ENCODE measurements at regions not wholly inside any gene's neighbourhood (a gene's known extent, or its start where the extent isn't known, plus 50 kb on each side); places are given as distances from the start of the nearest gene placed in this dataset.

GRCh38 chr13:61078976-61079770, 336.5 kb downstream of the PCDH20 start:
- H3K27ac ChIP-seq, result no peak overlapping the region
- H3K4me2 ChIP-seq, result no peak overlapping the region
- H2AFZ ChIP-seq (ENCODE audit: low read depth), result no peak overlapping the region
- no peak overlapping the region for H3K4me3 ChIP-seq (IDR thresholded peaks at IDR 0.05; ENCODE audit: insufficient read depth, low read depth, low read length)
- H3K36me3 ChIP-seq (ENCODE audit: insufficient read depth), result no peaks in the 10 kb centered on the region
- no peak overlapping the region for H3K9ac ChIP-seq
- no peaks in the 10 kb centered on the region for H4K20me1 ChIP-seq (ENCODE audit: insufficient read depth)
- H3K27me3 ChIP-seq (ENCODE audit: insufficient read depth, low read depth), result no peaks in the 10 kb centered on the region
- no peaks in the 10 kb centered on the region for H3K4me1 ChIP-seq (ENCODE audit: low read depth, poor library complexity, severe bottlenecking)
- H3K79me2 ChIP-seq (ENCODE audit: insufficient read depth, low read depth), result no peaks in the 10 kb centered on the region
- TF ChIP-seq CTCF (conservative IDR thresholded peaks at IDR 0.05; ENCODE audit: low read depth, low read length), result no peak

GRCh38 chr13:61052175-61052574, 363.5 kb downstream of the PCDH20 start:
- no peak overlapping the region for H3K4me3 ChIP-seq (IDR thresholded peaks at IDR 0.05; ENCODE audit: insufficient read depth, low read depth, low read length)
- H3K79me2 ChIP-seq (ENCODE audit: insufficient read depth, low read depth), result no peaks in the 10 kb centered on the region
- H3K4me2 ChIP-seq, result no peak overlapping the region
- peaks cover 11% of the 10 kb centered on the region for H3K4me1 ChIP-seq (ENCODE audit: low read depth, poor library complexity, severe bottlenecking)
- no peaks in the 10 kb centered on the region for H4K20me1 ChIP-seq (ENCODE audit: insufficient read depth)
- no peak overlapping the region for H3K27ac ChIP-seq
- no peaks in the 10 kb centered on the region for H3K27me3 ChIP-seq (ENCODE audit: insufficient read depth, low read depth)
- TF ChIP-seq CTCF (conservative IDR thresholded peaks at IDR 0.05; ENCODE audit: low read depth, low read length), result no peak
- H3K9ac ChIP-seq, result no peak overlapping the region
- no peak overlapping the region for H2AFZ ChIP-seq (ENCODE audit: low read depth)
- H3K36me3 ChIP-seq (ENCODE audit: insufficient read depth), result no peaks in the 10 kb centered on the region

GRCh38 chr13:61045251-61045650, 370.4 kb downstream of the PCDH20 start:
- H3K27ac ChIP-seq, result peak overlapping the region; percentile 54
- H3K4me3 ChIP-seq (IDR thresholded peaks at IDR 0.05; ENCODE audit: insufficient read depth, low read depth, low read length), result no peak overlapping the region
- no peaks in the 10 kb centered on the region for H3K36me3 ChIP-seq (ENCODE audit: insufficient read depth)
- TF ChIP-seq CTCF (conservative IDR thresholded peaks at IDR 0.05; ENCODE audit: low read depth, low read length), result no peak
- H3K27me3 ChIP-seq (ENCODE audit: insufficient read depth, low read depth), result no peaks in the 10 kb centered on the region
- no peak overlapping the region for H3K9ac ChIP-seq
- H3K79me2 ChIP-seq (ENCODE audit: insufficient read depth, low read depth), result no peaks in the 10 kb centered on the region
- H3K4me2 ChIP-seq, result peak overlapping the region; percentile 76
- H3K4me1 ChIP-seq (ENCODE audit: low read depth, poor library complexity, severe bottlenecking), result peaks cover 40% of the 10 kb centered on the region
- H2AFZ ChIP-seq (ENCODE audit: low read depth), result peak overlapping the region; percentile 30; the same call in 1 of the 2 replicates
- H4K20me1 ChIP-seq (ENCODE audit: insufficient read depth), result no peaks in the 10 kb centered on the region

GRCh38 chr13:61040181-61040580, 375.5 kb downstream of the PCDH20 start:
- Histone ChIP-seq H3K79me2 (ENCODE audit: insufficient read depth, low read depth) (no peaks in the 10 kb centered on the region), H2AFZ (ENCODE audit: low read depth) (no peak overlapping the region), H3K9ac (no peak overlapping the region), H3K4me3 (IDR thresholded peaks at IDR 0.05; ENCODE audit: insufficient read depth, low read depth, low read length) (no peak overlapping the region), H3K27me3 (ENCODE audit: insufficient read depth, low read depth) (no peaks in the 10 kb centered on the region), H4K20me1 (ENCODE audit: insufficient read depth) (no peaks in the 10 kb centered on the region), H3K4me2 (no peak overlapping the region), H3K36me3 (ENCODE audit: insufficient read depth) (no peaks in the 10 kb centered on the region), H3K27ac (no peak overlapping the region), H3K4me1 (ENCODE audit: low read depth, poor library complexity, severe bottlenecking) (peaks cover 13% of the 10 kb centered on the region)
- TF ChIP-seq CTCF (conservative IDR thresholded peaks at IDR 0.05; ENCODE audit: low read depth, low read length), result no peak

Data from KMS-11 (cell line).